Hematopoietic multipotent progenitor cell (in vitro differentiated cells): ENCODE measurements at regions not wholly inside any gene's neighbourhood (a gene's known extent, or its start where the extent isn't known, plus 50 kb on each side); places are given as distances from the start of the nearest gene placed in this dataset.
"Not testable (repeated sequence)": the region's sequence is repeated elsewhere in the genome, so short reads cannot be mapped to it uniquely, and the experiment has no call there.

Source experiments
- DNase-seq, 3 donors: peaks; one replicate each; pipeline ENCODE4 v3.0.0-alpha.2; 2011 to 2015; ENCODE audit warnings: low read depth in 2 of 3, low spot score in 2 of 3

DNA sequence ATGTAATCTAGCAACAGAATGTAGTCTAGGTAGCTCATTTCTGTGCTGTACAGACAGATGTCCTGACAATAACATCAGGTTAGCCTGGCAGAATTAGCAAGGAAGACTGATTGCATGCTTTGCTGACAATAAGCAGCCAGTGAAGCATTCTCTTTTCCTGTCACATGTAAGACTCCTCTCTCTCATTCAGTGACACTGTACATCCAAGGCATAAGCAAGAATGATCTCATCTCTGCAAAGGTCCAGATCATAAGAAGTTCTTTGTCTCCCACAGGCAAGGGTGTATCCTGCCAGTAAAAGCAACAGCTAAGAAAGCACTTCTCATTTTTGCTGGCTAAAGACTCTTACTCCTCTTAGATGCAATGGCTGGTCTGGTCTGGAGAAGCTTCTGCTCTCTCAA lies 861.8 kb downstream of the TAF11L14 start:
- no peak for DNase-seq

DNA sequence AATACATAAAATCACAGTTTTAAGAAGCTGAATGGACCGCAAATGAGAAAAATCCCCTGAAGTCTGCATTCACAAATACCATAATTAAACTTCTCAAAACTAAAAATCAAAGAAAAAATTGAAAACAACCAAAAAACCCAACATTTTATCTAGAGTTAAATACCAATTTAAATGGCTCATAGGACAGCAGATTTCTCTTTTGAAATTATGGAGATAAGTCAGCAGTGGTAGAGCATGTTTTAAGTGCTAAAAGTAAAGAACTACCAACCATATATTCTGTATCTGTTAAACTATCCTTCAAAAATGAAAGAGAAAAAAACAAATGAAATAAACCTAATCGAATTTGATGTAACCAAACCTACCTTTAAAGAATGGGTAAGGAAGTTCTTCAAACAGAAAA lies 862.8 kb downstream of the TAF11L14 start:
- peak in 1 of 3 donors; percentile 9 for DNase-seq

DNA sequence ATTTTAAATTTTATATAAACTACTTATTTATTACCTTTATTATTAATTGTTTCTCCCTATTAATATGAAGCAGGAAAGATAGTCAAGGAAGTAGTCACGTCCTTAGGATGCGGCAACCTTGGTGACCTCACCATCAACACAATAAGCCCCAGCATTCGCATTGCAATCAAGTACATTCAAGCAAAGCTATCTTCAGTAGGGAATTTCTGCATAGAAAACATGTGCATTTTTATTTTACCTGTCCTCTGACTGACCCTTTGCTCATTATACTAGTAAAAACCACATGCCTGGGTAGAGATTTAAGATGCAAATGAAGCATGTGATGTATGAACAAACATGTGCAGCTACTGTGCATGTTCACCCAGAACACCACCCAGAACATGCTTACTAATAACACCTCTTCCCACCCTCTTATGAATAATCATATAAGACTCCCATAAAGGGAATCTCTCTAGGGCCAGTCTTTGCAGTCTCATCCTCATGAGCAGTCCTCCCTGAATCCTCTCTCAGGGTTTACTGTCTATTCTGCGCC lies 869.6 kb downstream of the TAF11L14 start:
- no peak for DNase-seq

DNA sequence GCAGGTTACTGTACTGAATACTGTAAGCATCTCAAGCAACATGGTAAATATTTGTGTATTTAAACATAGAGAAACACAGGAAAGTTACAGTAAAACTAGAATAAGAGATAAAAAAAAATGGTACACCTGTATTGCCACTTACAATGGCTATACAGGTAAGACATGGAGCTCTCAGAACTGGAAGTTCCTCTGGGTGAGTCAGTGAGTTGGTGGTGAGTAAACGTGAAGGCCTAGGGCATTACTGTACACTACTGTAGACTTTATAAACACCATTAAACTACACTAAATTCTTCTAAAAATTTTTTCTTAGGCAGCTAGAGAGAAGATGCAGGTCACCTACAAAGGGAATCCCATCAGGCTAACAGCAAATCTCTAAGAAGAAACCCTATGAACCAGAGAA lies 872.9 kb downstream of the TAF11L14 start:
- DNase-seq = no peak

DNA sequence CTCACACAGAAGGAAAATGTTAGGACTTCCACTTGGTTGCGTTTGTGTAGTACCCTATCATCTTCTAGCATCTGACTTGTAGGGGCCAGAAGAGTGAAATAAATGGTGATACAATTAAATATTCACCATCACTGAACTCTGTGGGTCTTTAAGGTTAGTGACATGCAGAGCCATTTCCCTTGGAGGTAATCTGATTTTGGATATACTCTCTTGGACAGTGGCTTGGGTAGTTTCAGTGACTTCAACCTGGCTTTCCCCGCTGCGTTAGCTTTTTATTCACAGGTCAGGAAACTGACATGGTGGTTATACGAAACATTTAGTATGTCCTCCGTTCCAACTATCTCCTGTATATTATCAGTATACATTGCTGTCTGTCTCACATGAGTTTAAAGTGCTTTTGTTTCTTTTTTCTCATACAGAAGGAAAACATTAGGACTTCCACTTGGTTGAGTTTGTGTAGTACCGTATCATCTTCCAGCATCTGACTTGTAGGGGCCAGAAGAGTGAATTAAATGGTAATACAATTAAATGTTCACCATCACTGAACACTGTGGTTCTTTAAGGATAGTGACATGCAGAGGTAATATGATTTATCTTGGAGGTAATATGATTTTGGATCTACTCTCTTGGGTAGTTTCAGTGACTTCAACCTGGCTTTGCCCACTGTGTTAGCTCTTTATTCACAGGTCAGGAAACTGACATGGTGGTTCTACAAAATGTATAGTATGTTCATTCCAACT lies 883.6 kb downstream of the TAF11L14 start:
- no peak for DNase-seq

DNA sequence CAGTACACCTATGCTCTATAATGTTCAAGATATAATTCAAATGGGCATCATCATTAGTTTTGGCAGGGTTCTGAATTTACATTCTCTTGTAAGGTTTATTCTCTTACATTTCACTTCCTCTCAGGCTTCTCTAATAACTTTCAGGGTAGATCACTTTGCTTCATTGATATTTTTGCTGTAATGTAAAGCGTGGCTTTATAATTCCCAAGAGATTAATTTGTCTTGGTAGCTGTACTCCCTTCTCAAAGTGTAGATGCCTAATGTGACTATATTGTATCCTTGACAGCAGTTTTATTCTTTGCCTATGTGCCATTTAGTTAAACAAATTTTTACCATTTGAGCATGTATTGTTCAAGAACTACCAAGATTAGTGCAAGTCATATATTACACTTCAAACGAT lies 889.1 kb downstream of the TAF11L14 start:
- DNase-seq = no peak

DNA sequence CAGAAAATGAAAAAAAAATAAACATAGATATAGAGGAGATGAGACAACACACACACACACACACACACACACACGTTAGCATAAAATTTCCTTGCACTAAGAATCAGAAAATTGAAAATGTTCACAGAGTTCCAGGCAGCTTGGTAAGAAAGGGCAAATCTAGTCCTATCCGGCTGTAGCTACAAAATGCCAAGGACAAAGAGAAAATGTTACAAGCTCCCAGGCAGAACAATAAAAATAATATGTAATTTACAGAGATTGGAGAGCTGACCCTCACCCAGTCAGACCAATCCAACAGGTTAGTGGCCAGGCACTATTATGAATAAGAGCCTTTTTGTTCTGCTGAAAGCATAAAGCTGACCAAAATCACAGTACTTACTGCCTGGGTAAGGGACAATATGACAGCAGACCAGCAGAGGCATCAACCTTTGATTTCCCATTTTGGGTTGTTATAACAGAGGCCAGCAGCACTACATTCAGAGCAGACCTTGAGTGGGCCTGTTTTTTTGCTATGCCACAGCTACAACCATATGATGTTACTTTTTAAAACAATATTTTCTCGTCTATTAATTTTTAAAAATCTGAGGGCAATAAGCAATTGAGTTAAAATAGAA lies 892.6 kb downstream of the TAF11L14 start:
- no peak for DNase-seq

DNA sequence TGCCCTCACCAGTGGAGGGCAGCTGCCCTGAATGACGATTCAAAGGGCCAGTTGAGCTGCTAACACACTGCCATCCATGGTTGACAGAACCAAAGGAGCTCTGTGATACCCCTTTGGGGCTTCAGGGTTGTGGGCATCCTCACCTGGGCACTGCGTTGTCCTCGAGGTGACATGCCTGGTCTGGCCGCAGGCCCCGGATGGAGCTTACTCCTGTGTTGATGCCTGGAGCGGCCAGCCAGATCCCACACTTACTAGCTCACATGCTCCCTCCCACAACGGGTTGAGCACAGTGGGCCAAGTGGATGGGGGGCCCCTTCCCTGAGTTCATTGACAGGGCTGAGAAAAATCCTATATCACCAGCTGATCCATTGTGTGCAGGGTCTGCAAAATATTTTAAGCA lies 898.9 kb downstream of the TAF11L14 start:
- DNase-seq = no peak

DNA sequence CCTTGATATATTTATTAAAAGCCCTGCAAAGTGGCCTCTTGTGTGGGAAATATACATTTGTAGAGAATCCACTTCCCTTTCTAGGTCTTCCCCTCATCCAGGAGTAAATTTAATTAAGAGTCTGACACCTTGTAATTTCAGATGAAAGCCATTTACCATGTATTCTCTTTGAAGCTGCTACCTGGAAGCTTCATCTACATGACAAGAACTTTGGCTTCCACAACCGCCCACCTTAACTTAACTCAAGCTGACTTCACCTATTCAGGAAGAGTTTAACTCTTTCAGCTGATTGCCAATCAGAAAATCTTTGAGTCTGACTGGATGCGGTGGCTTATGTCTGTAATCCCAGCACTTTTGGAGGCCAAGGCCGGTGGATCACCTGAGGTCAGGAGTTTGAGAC lies 899.9 kb downstream of the TAF11L14 start:
- no peak for DNase-seq

DNA sequence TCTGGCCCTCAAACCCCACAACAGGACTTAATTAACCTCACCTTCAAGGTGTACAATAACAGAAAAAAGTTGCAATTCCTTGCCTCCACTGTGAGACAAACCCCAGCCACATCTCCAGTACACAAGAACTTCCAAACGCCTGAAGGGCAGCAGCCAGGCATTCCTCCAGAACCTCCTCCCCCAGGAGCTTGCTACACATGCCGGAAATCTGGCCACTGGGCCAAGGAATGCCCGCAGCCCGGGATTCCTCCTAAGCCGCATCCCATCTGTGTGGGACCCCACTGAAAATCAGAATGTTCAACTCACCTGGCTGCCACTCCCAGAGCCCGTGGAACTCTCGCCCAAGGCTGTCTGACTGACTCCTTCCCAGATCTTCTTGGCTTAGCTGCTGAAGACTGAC lies 901.5 kb downstream of the TAF11L14 start:
- not testable (repeated sequence) for DNase-seq

DNA sequence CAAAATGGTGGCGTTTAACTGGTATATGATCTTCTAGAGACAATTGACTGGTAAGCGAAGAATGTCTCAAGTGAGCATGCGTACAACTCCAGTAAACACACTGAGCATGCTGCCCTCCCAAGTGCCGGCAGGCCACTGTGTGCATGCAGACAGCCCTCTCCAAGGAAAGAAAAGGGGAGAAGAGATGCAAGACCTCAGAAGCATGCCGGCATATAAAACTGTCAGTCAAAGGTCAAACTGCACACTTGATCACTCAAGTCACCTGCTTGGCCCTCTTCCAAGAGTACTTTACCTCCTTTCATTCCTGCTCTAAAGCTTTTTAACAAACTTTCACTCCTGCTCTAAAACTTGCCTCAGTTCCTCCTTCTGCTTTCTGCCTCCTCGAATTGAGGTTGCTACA lies 910.2 kb downstream of the TAF11L14 start:
- DNase-seq = no peak

DNA sequence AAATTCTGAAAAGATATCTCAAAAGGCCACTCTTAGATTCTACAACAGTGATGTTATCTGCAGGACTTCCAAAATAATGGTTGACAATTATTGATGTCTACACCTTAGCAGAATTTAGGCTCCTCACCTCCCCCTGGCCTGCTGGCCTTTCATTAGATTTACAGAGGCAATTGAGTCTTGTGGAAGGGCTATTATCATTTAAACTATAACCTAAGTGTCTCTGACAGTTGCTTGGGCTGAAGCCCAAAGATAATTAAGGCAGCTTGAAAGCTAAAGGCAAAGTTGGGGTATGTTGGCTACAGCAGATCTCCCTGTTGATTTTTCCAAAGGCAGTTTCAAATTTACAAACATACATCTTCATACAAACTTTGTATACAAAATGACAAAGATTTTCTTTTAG lies 912.3 kb downstream of the TAF11L14 start:
- no peak for DNase-seq

DNA sequence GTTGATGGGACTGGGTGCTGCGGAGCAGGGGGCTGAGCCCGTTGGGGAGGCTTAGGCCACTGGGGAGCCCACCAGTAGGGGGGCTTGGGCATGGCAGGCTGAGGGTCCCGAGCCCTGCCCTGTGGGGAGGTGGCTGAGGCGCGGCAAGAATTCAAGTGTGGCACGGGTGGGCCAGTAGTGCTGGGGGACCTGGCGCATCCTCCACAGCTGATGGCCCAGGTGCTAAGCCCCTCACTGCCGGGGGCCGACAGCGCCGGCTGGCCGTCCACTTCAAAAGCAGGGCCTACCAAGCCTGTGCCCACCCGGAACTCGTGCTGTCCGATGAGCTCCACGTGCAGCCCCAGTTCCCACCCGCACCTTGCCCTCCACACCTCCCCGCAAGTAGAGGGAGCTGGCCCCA lies 917.5 kb downstream of the TAF11L14 start:
- no peak for DNase-seq

DNA sequence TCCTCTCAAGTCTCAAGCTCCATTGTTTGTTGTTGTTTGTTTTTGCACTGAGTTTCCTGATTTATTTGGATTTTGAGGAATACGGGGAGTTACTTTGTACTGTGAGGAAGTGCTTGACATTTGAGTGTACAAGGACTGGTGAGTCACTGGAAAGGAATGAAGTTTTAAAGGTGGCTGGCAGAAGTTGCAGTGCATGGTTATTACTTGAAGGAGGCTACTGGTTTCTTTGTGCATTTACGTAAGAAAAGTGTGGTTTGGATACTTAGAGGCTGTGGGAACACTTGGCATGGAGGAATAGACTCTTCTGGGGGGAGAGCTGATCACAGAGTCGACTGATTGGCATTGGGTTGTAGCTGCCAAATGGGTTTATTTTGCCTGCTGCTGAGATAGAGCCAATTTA lies 919.0 kb downstream of the TAF11L14 start:
- DNase-seq = no peak

DNA sequence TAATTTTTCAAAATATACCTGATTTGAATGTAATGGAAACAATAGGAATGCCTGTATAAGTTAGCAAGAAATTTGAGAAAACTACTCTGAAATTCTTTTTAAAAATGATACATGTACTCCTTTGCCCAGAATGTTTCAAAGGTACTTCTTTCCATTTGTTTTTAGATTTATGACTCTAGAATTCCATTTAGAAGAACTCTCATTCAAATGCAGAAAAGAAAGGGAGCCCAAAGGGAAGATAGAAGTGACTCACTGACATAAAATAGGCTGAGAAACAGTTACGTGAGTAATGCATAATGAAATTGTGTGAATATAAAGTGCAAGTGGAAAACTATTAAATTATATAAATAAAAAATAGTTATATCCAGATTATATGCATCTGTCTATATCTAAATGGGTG lies 926.3 kb downstream of the TAF11L14 start:
- no peak for DNase-seq

DNA sequence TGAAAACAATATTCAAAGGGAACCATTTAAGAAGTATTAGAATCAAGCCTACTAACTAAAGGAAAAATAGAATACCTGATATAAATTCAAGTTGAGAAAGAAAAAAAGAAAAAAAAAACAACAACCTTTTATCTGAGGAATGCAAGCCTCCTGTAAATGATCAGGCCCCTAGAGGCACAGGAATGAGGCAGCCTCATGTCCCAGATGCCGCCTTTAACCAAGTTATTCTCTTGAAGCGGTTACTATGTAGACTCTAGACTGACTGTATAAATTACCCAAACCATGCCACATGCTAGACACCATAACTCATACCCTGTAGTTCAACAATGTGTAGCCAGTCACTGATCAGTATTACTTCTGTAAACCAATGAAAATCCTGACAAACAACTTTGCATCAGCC lies 929.6 kb downstream of the TAF11L14 start:
- DNase-seq = no peak

DNA sequence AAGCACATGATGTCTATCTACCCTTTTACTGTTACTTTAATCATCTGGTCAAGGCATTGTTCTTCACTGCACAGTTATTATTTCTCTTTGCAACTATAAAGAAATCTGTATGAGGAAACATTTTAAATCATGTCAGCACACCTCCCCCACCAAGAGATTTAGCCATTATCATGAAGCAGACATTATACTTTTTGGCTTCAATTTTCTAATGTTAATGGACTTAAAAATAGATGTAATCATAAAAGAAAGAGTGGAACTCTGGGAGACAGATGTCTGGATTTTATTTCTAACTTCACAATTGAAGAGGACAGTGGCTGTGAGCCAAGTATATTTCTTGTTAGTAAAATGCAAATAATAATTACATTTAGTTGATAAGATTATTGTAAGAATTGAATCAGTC lies 932.4 kb downstream of the TAF11L14 start:
- DNase-seq = no peak

DNA sequence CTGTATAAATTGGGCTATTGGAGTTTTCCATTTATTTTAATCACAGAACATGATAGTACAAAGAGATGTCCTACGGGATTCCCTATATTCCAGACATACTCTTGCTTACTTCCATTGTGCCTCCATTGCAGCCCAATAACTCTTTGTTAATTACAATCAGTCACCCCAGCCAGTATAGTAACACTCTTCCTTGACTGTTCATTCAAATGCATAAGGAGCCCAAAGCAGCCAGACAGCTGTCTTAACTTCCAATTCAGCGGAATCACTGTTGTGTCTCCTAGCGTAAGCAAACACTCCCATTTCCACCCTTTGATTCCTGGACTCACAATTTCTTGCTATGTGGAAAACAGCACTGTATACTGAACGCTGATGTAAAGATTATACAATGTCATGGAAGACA lies 942.3 kb downstream of the TAF11L14 start:
- no peak for DNase-seq

DNA sequence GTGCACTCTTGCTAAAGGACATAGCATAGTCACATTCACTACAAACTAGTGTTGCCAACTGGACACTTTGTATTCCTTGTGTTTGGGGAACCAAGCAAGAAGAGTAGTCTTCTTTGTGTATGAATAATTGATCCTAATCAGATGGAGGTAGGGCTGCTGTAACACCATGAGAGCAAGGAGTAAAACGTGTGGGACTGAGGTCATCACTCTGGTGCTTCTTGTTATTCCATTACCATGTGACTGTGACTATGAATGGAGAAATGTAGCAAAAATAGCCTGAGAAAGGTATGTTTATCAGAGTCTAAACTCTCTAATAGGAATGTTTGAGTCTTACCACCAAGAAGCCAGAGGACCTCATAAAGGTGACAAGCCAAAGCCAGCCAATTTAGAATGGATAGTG lies 966.9 kb downstream of the TAF11L14 start:
- DNase-seq = no peak

DNA sequence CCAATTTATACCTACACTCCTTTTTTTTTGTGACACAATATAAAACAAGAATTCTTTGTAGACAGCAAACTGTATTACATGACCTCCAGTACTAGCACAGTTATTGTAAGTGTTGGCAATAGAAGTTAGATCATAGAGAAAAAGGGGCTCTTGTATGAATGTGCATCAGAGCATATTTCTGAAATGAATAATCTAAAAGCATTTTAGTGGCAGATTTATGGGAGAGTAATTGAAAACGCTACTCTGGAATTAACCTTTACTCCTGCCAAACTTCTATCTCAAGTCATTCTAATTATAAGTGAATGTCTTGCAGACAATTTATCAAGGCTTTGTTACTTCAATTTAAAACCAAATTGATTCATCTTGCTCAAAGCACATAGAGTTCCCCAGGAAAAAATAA lies 968.1 kb downstream of the TAF11L14 start:
- no peak for DNase-seq

DNA sequence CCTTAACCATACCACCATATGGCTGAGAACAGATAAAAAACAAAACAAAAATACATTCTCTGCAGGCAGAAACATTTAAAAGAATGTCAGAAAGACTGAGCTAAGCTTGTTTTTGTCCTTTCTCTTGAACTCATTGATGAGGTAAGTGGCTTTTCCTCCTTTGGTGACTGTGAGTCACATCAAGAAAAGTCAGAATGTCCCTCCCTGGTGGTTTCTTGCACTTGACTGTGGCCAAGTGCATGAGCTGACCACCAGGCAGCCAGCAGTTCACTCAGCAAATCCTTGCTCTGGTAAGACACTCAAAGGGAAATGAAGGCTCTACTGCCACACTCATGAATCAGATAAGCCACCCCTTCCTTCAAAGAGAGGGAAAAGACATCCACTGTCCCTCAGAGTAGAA lies 970.9 kb downstream of the TAF11L14 start:
- DNase-seq = no peak

DNA sequence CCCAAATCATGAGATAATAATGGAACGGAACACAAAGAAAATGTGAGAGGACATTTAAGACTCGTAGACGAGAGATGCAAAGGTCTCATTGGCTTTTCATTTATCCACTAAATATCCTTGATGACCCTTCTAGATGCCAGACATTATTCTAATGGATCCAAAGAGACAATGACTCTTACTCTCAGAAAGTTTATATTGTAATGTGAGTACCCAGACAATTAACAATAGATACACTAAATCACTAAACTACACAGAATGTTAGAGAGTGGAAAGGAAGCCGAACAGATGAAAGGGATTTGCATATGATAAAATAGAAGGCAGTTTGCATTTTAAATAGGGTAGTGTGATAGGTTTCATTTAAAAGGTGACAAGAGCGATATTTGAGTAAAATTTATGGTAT lies 973.3 kb downstream of the TAF11L14 start:
- no peak for DNase-seq

DNA sequence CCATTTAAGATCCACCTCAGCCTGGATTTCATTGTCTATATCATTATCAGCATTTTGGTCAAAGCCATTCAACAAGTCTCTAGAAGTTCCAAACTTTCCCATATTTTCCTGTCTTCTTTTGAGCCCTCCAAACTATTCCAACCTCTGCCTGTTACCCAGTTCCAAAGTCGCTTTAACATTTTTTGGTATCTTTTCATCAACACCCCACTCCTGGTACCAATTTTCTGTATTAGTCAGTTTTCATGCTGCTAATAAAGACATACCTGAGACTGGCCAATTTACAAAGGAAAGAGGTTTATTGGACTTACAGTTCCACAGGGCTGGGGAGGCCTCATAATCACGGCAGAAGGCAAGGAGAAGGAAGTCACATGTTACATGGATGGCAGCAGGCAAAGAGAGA lies 982.9 kb downstream of the TAF11L14 start:
- DNase-seq = not testable (repeated sequence)
